BJ (cell line): ENCODE measurements at regions not wholly inside any gene's neighbourhood (a gene's known extent, or its start where the extent isn't known, plus 50 kb on each side); places are given as distances from the start of the nearest gene placed in this dataset.

Source experiments
- CTCF ChIA-PET: fragments of 350-600 bp; formaldehyde crosslinking; extraction: SDS; loops from one replicate; lab custom pipeline; 2021; ENCODE audit warnings: antibody characterized with exemption, inconsistent platforms; lab: Yijun Ruan, JAX
- POLR2A ChIA-PET: fragments of 300-600 bp; sonication (Branson Sonifier 250); formaldehyde crosslinking; extraction: SDS; loops from one replicate; lab custom pipeline; 2021; ENCODE audit warnings: antibody characterized with exemption; lab: Charles Lee
- DNase-seq: peaks from one replicate; pipeline ENCODE4 v3.0.0-alpha.2; 2011; ENCODE audit warnings: low read depth
- H3K27me3 ChIP-seq: 2 replicates; pipeline ENCODE4 v1.6.0; 2011; ENCODE audit warnings: low read length; ENCODE audit not compliant: control insufficient read depth, insufficient read depth
- H3K36me3 ChIP-seq: 2 replicates; pipeline ENCODE4 v1.5.1; 2011; ENCODE audit warnings: low read length; ENCODE audit not compliant: control insufficient read depth, insufficient read depth
- H3K4me3 ChIP-seq: 2 replicates; pipeline ENCODE4 v1.5.1; 2011; ENCODE audit warnings: low read depth, mild to moderate bottlenecking, control low read depth, low read length
- CTCF ChIP-seq: IDR thresholded peaks from 2 replicates; pipeline ENCODE4 v1.5.1; 2011; ENCODE audit warnings: low read depth, mild to moderate bottlenecking, control low read depth, inconsistent platforms, low read length, moderate library complexity; ENCODE audit not compliant: insufficient read depth

- no peak overlapping the region for H3K4me3 ChIP-seq
- no peaks in the 10 kb centered on the region for H3K27me3 ChIP-seq
- TF ChIP-seq CTCF: no peak
- no peak for DNase-seq
- H3K36me3 ChIP-seq: no peaks in the 10 kb centered on the region
- ChIA-PET POLR2A (no interaction called here), CTCF (interaction anchor here (1.9 kb wide), 1 partner anchor 104 kb away, joined by 5 read pairs; no protein-coding TSS in a partner anchor)
Observed at GRCh38 chr2:12827721-12828120, 111.0 kb downstream of the TRIB2 start.

GRCh38 chr2:12828980-12829379 lies 112.2 kb downstream of the TRIB2 start:
- Histone ChIP-seq H3K4me3 (no peak overlapping the region), H3K27me3 (no peaks in the 10 kb centered on the region), H3K36me3 (no peaks in the 10 kb centered on the region)
- no peak for DNase-seq
- no peak for TF ChIP-seq CTCF
- CTCF ChIA-PET: no interaction called here
- POLR2A ChIA-PET: no interaction called here

GRCh38 chr2:12831016-12831415 lies 114.3 kb downstream of the TRIB2 start:
- Histone ChIP-seq H3K36me3 (no peaks in the 10 kb centered on the region), H3K4me3 (no peak overlapping the region), H3K27me3 (no peaks in the 10 kb centered on the region)
- ChIA-PET POLR2A (no interaction called here), CTCF (no interaction called here)
- no peak for DNase-seq
- TF ChIP-seq CTCF: no peak

- no peaks in the 10 kb centered on the region for H3K27me3 ChIP-seq
- POLR2A ChIA-PET: no interaction called here
- no peak for DNase-seq
- H3K36me3 ChIP-seq: no peaks in the 10 kb centered on the region
- CTCF ChIA-PET: interaction anchor here (0.6 to 1.7 kb wide), 2 partner anchors 9 to 222 kb away, joined by 3 to 4 read pairs; no protein-coding TSS in a partner anchor
- no peak overlapping the region for H3K4me3 ChIP-seq
- no peak for TF ChIP-seq CTCF
Observed at GRCh38 chr2:12834239-12834638, 117.5 kb downstream of the TRIB2 start.

GRCh38 chr2:12835733-12836132 lies 119.0 kb downstream of the TRIB2 start:
- ChIA-PET CTCF (no interaction called here), POLR2A (no interaction called here)
- no peak for TF ChIP-seq CTCF
- DNase-seq: no peak
- H3K27me3 ChIP-seq: no peaks in the 10 kb centered on the region
- no peaks in the 10 kb centered on the region for H3K36me3 ChIP-seq
- no peak overlapping the region for H3K4me3 ChIP-seq
